Peyer's patch (tissue), 4 donors: ENCODE measurements at regions not wholly inside any gene's neighbourhood (a gene's known extent, or its start where the extent isn't known, plus 50 kb on each side); places are given as distances from the start of the nearest gene placed in this dataset.

Experiments used
- POLR2A ChIP-seq, 2 donors: fragments of 450-650 bp; IDR thresholded peaks; one replicate each; pipeline ENCODE4 v1.5.1; 2017; ENCODE audit warnings: antibody characterized with exemption in 2 of 2, mild to moderate bottlenecking in 2 of 2, moderate library complexity in 2 of 2
- TF ChIP-seq, protein P1 (sequence below), 6 experiments: fragments of 450-650 bp in 4 of 6; fragments of 200-600 bp in 2 of 6; sonication (generic) in 1 of 6; IDR thresholded peaks; one replicate each; pipeline ENCODE4 v1.5.1; 2017 to 2019; ENCODE audit warnings: antibody characterized with exemption in 6 of 6, mild to moderate bottlenecking in 3 of 6, moderate library complexity in 1 of 6

DNA sequence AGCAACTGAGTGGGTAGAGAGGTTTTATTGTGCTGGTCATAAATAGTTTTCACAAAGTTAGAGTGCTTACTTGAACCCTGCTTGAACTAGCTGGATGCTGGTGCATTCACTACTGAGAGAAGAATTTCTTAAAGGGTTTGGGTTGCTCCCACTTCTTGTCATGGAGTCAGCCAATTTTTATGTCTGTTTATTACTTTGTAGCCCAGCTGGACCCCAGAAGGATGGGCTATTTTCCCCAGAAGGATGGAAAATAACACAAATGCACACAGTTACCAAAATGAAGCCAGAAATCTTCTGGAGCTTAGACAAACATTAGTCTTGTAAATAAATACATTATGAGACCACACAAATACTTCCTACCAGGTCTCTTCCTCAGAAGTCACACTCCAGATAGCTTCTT, 480.8 kb upstream of the TNC start:
- TF ChIP-seq, protein P1, sequence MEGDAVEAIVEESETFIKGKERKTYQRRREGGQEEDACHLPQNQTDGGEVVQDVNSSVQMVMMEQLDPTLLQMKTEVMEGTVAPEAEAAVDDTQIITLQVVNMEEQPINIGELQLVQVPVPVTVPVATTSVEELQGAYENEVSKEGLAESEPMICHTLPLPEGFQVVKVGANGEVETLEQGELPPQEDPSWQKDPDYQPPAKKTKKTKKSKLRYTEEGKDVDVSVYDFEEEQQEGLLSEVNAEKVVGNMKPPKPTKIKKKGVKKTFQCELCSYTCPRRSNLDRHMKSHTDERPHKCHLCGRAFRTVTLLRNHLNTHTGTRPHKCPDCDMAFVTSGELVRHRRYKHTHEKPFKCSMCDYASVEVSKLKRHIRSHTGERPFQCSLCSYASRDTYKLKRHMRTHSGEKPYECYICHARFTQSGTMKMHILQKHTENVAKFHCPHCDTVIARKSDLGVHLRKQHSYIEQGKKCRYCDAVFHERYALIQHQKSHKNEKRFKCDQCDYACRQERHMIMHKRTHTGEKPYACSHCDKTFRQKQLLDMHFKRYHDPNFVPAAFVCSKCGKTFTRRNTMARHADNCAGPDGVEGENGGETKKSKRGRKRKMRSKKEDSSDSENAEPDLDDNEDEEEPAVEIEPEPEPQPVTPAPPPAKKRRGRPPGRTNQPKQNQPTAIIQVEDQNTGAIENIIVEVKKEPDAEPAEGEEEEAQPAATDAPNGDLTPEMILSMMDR (IDR thresholded peaks at IDR 0.05), result no peak
- no peak for TF ChIP-seq POLR2A (IDR thresholded peaks at IDR 0.05)
